ENCODE measurements at regions not wholly inside any gene's neighbourhood (a gene's known extent, or its start where the extent isn't known, plus 50 kb on each side); places are given as distances from the start of the nearest gene placed in this dataset.

- TF ChIP-seq CTCF (IDR thresholded peaks at IDR 0.05) (no peak), ZFX (IDR thresholded peaks at IDR 0.05; ENCODE audit: borderline replicate concordance) (no peak)
These were observed 86.9 kb upstream of the MAGEB16 start for GRCh38 chrX:35711281-35711680.

Measured in 22Rv1 (cell line).